HL-60 (cell line): ENCODE measurements at regions not wholly inside any gene's neighbourhood (a gene's known extent, or its start where the extent isn't known, plus 50 kb on each side); places are given as distances from the start of the nearest gene placed in this dataset.

Experiments
- DNase-seq, 2 experiments: peaks; one replicate each; pipeline ENCODE4 v3.0.0-alpha.2; 2010 to 2020; ENCODE audit warnings: low read depth in 1 of 2, low spot score in 1 of 2
- H3K27ac ChIP-seq: fragments of 250-450 bp; sonication (Bioruptor Pico); replicated peaks from 2 replicates; pipeline ENCODE4 v1.5.1; 2020; ENCODE audit warnings: mild to moderate bottlenecking, moderate library complexity
- H3K27me3 ChIP-seq: fragments of 250-450 bp; sonication (Bioruptor Pico); 2 replicates; pipeline ENCODE4 v1.5.1; 2021; ENCODE audit warnings: mild to moderate bottlenecking, moderate library complexity; ENCODE audit not compliant: insufficient read depth, poor library complexity, severe bottlenecking
- H3K4me3 ChIP-seq: replicated peaks from 2 replicates; pipeline ENCODE4 v1.5.1; 2011; ENCODE audit warnings: mild to moderate bottlenecking, control low read depth, low read length; ENCODE audit not compliant: insufficient read depth
- CTCF ChIP-seq: IDR thresholded peaks from one replicate; pipeline ENCODE4 v1.5.1; 2011; ENCODE audit warnings: low read length, control low read depth, inconsistent platforms; ENCODE audit not compliant: insufficient read depth
- GABPA ChIP-seq: IDR thresholded peaks from 2 replicates; pipeline ENCODE4 v1.6.1; 2012; ENCODE audit warnings: low read depth
- POLR2AphosphoS5 ChIP-seq: IDR thresholded peaks from 2 replicates; pipeline ENCODE4 v1.6.1; 2012; ENCODE audit warnings: low read depth
- SPI1 ChIP-seq: IDR thresholded peaks from 2 replicates; pipeline ENCODE4 v1.6.1; 2012; ENCODE audit warnings: low read depth, mild to moderate bottlenecking, borderline replicate concordance
- TF ChIP-seq, protein P1 (sequence below): IDR thresholded peaks from 2 replicates; pipeline ENCODE4 v1.6.1; 2012; ENCODE audit warnings: low read depth; ENCODE audit not compliant: insufficient replicate concordance

DNA sequence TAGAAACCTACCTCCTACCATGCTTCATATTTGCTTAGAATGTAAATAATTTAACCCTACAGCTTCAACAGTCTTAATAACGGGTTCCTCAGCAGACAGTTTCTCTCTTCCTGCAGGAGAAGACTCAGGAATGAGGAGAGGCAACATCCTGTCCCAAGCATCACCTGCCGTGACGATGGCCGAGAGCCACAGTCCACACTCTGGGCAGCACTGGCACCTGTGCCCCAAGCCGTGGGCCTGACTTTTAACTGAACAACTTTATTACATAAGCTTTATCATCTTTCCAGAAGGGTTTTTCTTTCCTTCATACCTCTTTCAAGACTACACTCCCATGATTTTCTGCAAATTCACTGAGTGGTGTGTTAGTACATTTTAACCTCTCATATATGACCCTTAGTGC lies 856.0 kb downstream of the GALR1 start:
- Histone ChIP-seq H3K27ac (no peak overlapping the region), H3K27me3 (no peaks in the 10 kb centered on the region), H3K4me3 (no peak overlapping the region)
- no peak for DNase-seq
- TF ChIP-seq GABPA: no peak
- no peak for TF ChIP-seq POLR2AphosphoS5
- TF ChIP-seq, protein P1, sequence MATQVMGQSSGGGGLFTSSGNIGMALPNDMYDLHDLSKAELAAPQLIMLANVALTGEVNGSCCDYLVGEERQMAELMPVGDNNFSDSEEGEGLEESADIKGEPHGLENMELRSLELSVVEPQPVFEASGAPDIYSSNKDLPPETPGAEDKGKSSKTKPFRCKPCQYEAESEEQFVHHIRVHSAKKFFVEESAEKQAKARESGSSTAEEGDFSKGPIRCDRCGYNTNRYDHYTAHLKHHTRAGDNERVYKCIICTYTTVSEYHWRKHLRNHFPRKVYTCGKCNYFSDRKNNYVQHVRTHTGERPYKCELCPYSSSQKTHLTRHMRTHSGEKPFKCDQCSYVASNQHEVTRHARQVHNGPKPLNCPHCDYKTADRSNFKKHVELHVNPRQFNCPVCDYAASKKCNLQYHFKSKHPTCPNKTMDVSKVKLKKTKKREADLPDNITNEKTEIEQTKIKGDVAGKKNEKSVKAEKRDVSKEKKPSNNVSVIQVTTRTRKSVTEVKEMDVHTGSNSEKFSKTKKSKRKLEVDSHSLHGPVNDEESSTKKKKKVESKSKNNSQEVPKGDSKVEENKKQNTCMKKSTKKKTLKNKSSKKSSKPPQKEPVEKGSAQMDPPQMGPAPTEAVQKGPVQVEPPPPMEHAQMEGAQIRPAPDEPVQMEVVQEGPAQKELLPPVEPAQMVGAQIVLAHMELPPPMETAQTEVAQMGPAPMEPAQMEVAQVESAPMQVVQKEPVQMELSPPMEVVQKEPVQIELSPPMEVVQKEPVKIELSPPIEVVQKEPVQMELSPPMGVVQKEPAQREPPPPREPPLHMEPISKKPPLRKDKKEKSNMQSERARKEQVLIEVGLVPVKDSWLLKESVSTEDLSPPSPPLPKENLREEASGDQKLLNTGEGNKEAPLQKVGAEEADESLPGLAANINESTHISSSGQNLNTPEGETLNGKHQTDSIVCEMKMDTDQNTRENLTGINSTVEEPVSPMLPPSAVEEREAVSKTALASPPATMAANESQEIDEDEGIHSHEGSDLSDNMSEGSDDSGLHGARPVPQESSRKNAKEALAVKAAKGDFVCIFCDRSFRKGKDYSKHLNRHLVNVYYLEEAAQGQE: no peak
- no peak for TF ChIP-seq CTCF
- no peak for TF ChIP-seq SPI1

GRCh38 chr18:78106946-78107345 lies 857.3 kb downstream of the GALR1 start:
- H3K4me3 ChIP-seq: no peak overlapping the region
- TF ChIP-seq SPI1 (no peak), CTCF (no peak), GABPA (no peak), POLR2AphosphoS5 (no peak)
- TF ChIP-seq, protein P1: no peak

GRCh38 chr18:78107363-78107762 lies 857.7 kb downstream of the GALR1 start:
- TF ChIP-seq, protein P1: no peak
- TF ChIP-seq SPI1 (no peak), GABPA (no peak), POLR2AphosphoS5 (no peak), CTCF (no peak)
- DNase-seq: no peak
- no peak overlapping the region for H3K4me3 ChIP-seq

More at GRCh38 chr18:78106946-78107345, 857.3 kb downstream of the GALR1 start:
- no peak for DNase-seq
- no peaks in the 10 kb centered on the region for H3K27me3 ChIP-seq
- no peak overlapping the region for H3K27ac ChIP-seq

More at GRCh38 chr18:78107363-78107762, 857.7 kb downstream of the GALR1 start:
- no peak overlapping the region for H3K27ac ChIP-seq
- H3K27me3 ChIP-seq: no peaks in the 10 kb centered on the region
